Type B pancreatic cell (in vitro differentiated cells): ENCODE measurements at regions not wholly inside any gene's neighbourhood (a gene's known extent, or its start where the extent isn't known, plus 50 kb on each side); places are given as distances from the start of the nearest gene placed in this dataset.

Experiments
- DNase-seq: peaks from one replicate; pipeline ENCODE4 v3.0.0; 2021; ENCODE audit warnings: mixed read lengths; ENCODE audit not compliant: unreplicated experiment; ENCODE audit errors: extremely low spot score
- H3K27ac Mint-ChIP-seq: 2 replicates; pipeline ENCODE4 v1.8.0; 2021; ENCODE audit warnings: mild to moderate bottlenecking, mixed read lengths
- H3K27me3 Mint-ChIP-seq: 2 replicates; pipeline ENCODE4 v1.8.0; 2021; ENCODE audit warnings: mixed read lengths
- H3K36me3 Mint-ChIP-seq: 2 replicates; pipeline ENCODE4 v1.8.0; 2021; ENCODE audit warnings: mixed read lengths
- H3K4me1 Mint-ChIP-seq: one replicate; pipeline ENCODE4 v1.8.0; 2021; ENCODE audit warnings: mixed read lengths; ENCODE audit not compliant: unreplicated experiment
- H3K4me3 Mint-ChIP-seq: 2 replicates; pipeline ENCODE4 v1.8.0; 2021; ENCODE audit warnings: mild to moderate bottlenecking, mixed read lengths
- H3K9me3 Mint-ChIP-seq: 2 replicates; pipeline ENCODE4 v1.8.0; 2021; ENCODE audit warnings: mixed read lengths
- CTCF ChIP-seq: fragments of 200-600 bp; sonication (generic); conservative IDR thresholded peaks from 2 replicates; pipeline ENCODE4 v1.5.0; 2021; ENCODE audit warnings: antibody characterized with exemption, mild to moderate bottlenecking

DNA sequence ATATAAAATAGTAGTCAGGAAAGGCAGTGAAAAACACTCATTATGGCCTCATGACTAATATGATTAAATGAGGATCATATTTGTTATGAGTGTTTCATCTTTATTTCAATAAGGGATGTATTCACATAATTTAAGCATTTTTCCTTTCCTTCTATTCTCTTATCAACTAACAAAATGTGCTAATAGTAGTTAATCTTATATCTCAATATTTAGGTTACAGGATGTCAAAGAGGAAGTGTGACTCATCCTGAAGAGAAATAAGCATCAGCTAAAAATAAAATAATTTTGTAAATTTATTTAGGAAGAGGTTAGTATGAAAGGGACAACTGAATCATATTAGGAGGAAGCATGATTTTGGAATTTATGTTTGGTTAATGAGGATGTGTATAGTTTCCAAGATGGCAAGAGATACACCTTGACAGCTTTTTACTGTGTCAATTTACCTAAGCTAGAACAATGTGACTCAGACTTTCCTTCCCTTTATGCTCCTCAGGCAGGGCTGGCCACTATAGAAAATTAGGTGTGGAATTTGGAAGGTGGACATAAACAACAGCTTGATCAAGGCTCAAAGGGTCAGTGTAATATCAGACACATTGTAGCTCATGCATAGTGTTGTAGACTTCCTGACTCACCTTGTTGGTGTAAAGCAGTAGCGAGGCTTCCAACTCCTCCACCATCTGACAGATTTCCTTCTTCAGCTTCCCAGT is 172.7 kb downstream of the SLITRK1 start:
- Mint-ChIP-seq H3K27ac (no peak overlapping the region), H3K4me3 (no peak overlapping the region), H3K27me3 (no peaks in the 10 kb centered on the region), H3K36me3 (no peaks in the 10 kb centered on the region), H3K9me3 (no peaks in the 10 kb centered on the region), H3K4me1 (no peaks in the 10 kb centered on the region)
- DNase-seq = no peak
- no peak for TF ChIP-seq CTCF

DNA sequence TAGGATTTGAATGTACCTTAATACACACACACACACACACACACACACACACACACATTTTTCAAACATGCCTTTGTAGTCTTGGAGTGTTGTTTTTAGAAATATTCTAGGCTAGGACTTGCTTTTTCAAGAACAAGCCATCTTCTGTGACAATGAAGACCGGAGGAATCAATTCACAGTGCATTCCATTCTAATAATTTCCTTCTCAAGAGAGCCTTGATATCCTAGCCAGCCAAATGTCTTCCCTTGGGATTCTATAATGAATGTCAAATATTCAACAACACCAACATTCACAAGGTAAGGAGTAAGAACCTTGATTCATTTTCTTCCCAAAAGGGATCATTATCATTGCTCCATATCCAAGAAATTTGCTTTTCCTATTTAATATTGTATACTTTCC is 180.3 kb downstream of the SLITRK1 start:
- Mint-ChIP-seq H3K36me3 (no peaks in the 10 kb centered on the region), H3K4me1 (no peaks in the 10 kb centered on the region), H3K27me3 (no peaks in the 10 kb centered on the region), H3K9me3 (no peaks in the 10 kb centered on the region), H3K27ac (no peak overlapping the region), H3K4me3 (no peak overlapping the region)
- no peak for DNase-seq
- TF ChIP-seq CTCF = no peak

- no peaks in the 10 kb centered on the region for H3K4me1 Mint-ChIP-seq
- no peak overlapping the region for H3K27ac Mint-ChIP-seq
- no peaks in the 10 kb centered on the region for H3K27me3 Mint-ChIP-seq
- no peak overlapping the region for H3K4me3 Mint-ChIP-seq
- TF ChIP-seq CTCF = no peak
- H3K36me3 Mint-ChIP-seq = no peaks in the 10 kb centered on the region
- no peaks in the 10 kb centered on the region for H3K9me3 Mint-ChIP-seq
- DNase-seq = no peak
Measured at GRCh38 chr13:83692800-83693199, 189.5 kb downstream of the SLITRK1 start.

GRCh38 chr13:83691966-83692365 is 190.3 kb downstream of the SLITRK1 start:
- Mint-ChIP-seq H3K4me1 (no peaks in the 10 kb centered on the region), H3K36me3 (no peaks in the 10 kb centered on the region), H3K27me3 (no peaks in the 10 kb centered on the region), H3K4me3 (no peak overlapping the region), H3K9me3 (no peaks in the 10 kb centered on the region), H3K27ac (no peak overlapping the region)
- TF ChIP-seq CTCF = no peak
- DNase-seq = no peak

GRCh38 chr13:83681547-83681946 is 200.7 kb downstream of the SLITRK1 start:
- no peak overlapping the region for H3K4me3 Mint-ChIP-seq
- H3K27ac Mint-ChIP-seq = no peak overlapping the region
- no peaks in the 10 kb centered on the region for H3K9me3 Mint-ChIP-seq
- no peaks in the 10 kb centered on the region for H3K27me3 Mint-ChIP-seq
- no peaks in the 10 kb centered on the region for H3K36me3 Mint-ChIP-seq
- no peak for DNase-seq
- H3K4me1 Mint-ChIP-seq = no peaks in the 10 kb centered on the region
- TF ChIP-seq CTCF = no peak

- DNase-seq = no peak
- H3K36me3 Mint-ChIP-seq = no peaks in the 10 kb centered on the region
- H3K9me3 Mint-ChIP-seq = no peaks in the 10 kb centered on the region
- H3K27ac Mint-ChIP-seq = no peak overlapping the region
- TF ChIP-seq CTCF = no peak
- H3K4me3 Mint-ChIP-seq = no peak overlapping the region
- no peaks in the 10 kb centered on the region for H3K4me1 Mint-ChIP-seq
- H3K27me3 Mint-ChIP-seq = no peaks in the 10 kb centered on the region
Measured at GRCh38 chr13:83677985-83678384, 204.3 kb downstream of the SLITRK1 start.
